C1 segment of cervical spinal cord (tissue), 14 donors: ENCODE measurements at regions not wholly inside any gene's neighbourhood (a gene's known extent, or its start where the extent isn't known, plus 50 kb on each side); places are given as distances from the start of the nearest gene placed in this dataset.
A peak's percentile ranks its signal among the peaks of the same experiment; 100 is the strongest.

Source experiments
- DNase-seq, 14 donors: peaks; one replicate each; lab custom pipeline; 2025; lab: John Stamatoyannopoulos, UW

GRCh38 chr13:34107806-34108205 is 289.9 kb downstream of the RFC3 start:
- no peak for DNase-seq

DNA sequence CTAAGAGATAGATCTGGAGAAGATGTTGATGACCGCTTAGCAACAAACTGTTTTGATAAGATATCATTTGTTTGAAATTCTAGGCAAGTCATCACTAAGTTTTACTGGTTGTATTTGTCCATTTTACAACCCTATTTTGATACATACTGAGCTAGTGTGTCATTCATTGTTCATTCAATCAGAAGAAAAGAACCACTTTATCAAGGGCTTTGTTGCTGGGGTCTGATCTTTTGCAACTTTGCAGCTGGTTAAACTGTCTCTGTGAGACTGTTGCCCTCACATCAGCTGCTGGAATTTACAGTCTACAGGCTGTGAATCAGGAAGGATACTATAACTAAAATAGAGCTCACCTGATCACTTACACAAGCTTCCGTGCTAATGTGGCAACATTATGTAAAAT is 290.5 kb downstream of the RFC3 start:
- DNase-seq, result no peak

- no peak for DNase-seq
Observed at GRCh38 chr13:34114581-34114980, 296.6 kb downstream of the RFC3 start.

DNA sequence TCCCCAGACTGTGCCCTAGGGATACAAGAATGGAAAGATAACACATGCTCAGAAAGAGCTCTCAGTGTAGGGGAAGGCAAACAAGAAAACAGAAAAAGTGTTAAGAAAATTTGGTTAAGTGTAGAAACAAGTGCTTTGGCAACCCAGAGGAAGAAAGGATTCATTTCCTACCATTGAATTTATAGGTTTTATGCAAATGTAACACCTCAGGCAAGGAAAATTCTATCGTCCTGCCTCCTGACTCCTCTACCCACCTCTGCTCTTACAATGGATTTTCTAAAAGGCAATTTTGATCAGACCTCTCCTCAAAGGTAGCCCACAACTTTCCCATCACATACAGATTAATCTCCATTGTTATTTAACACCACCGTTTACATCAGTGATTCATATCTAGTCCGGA is 298.7 kb downstream of the RFC3 start:
- DNase-seq, result no peak

DNA sequence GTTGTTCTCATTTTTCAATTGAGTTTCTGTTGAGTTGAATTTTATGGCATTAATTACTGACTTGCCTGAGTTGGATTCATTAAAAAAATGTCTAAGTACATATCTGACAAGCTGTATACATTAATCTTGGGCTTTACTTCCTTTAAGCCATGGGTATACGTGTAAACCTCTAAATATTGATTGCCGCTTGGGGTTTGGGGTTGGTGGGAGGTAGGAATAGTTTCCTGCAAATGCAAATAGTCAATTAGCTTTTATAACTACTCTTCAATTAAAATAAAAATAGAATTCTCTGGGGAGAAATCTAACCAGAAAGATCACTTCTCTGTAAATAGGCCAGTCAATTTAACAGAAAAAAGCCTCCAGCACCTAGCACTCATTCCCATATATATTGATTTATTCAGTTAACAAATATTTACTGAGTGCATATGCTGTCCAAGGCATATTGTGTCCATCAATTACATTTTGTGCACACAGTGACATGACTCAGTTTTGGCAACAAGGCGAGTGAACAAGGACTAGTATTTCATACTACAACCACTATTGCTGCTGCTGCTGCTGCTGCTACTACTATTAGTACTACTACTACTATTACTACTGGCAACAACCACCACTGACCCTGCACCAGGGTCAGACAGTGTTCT is 306.8 kb downstream of the RFC3 start:
- DNase-seq, result no peak

GRCh38 chr13:34127523-34127922 is 309.6 kb downstream of the RFC3 start:
- DNase-seq, result no peak

- no peak for DNase-seq
Observed at GRCh38 chr13:34128661-34129060, 310.7 kb downstream of the RFC3 start.

DNA sequence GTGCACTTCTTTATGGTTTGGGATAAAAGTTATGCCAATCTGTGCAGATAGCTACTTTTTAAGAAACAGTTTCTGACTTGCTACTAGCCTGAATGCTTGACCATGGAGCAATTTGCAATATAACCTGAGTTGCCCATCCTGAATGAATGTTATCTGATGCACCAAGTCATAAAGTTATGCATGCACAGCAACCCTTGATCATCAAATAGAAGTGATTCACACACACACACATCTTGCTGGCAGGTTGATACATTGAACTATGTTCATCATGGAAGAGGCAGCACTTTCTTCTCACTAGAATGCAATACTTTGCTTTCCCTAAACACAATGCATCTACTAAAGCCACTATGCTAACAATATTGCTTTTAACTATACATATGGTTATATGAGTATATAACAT is 311.5 kb downstream of the RFC3 start:
- no peak for DNase-seq

GRCh38 chr13:34137200-34137599 is 319.3 kb downstream of the RFC3 start:
- no peak for DNase-seq

DNA sequence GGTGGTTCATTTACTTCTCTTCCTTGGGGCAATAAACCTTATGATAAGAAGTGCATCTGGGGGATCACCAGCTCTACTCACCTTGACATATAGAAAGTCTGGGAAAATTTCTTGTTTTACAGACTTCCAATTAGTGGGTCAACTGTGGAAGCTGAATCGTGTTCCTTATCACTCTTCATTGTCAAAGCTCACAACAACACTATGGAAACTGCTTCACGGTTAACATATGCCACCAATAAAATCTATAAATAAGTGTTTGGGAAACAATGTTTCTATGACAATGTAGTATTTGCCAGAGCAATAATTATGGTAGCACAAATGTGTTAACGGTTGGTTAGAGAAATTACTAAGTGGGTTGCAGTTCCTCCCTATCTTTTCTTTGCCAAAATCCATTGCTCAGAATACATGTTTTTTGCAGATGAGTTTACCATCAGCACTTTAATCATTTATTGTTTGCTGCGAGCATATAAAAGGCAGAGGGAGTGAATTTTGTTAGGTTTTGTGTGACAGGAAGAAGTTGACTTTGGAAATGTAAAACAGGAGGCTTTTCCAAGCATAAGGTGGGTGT is 321.8 kb downstream of the RFC3 start:
- no peak for DNase-seq

GRCh38 chr13:34143637-34144036 is 325.7 kb downstream of the RFC3 start:
- no peak for DNase-seq

GRCh38 chr13:34144142-34144541 is 326.2 kb downstream of the RFC3 start:
- no peak for DNase-seq

- DNase-seq, result no peak
Observed at GRCh38 chr13:34145061-34145460, 327.1 kb downstream of the RFC3 start.

DNA sequence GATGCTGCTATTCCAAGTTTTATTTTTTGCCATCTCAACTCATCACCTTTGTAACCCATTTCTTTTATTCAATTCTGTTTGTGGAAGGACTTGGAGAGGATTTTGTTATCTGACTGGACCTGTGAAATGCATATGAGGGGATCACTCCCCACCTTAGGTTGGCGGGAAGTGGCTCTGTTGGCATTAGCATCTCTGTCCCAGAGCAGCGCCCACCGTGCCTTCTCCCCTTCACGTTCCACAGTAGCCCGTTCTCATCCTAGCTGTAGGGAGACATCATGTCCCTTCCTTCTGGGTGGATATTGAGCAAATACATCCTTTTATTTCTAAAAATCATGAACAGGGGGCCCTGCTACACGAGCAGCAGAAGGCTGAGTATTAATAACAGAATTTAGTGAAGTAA is 330.4 kb downstream of the RFC3 start:
- DNase-seq, result no peak

DNA sequence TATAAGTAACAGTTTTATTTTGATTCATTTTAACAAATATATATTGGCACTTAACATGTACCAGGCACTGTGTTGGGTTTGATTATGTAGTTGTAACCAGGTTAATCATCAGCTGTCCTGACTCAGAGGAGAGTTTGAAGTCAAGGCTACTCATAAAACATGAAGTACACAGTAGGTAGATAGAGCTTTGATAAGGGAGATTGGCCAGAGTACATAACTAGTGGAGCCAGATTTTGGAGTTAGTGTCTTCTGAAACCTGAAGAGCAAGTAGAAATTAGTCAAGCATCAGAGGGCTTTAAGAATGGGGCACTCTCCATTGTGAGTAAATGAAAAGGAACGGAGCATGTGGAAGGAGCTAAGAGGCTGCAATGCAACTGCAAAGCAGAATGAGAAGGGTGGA is 333.9 kb downstream of the RFC3 start:
- DNase-seq, result no peak

DNA sequence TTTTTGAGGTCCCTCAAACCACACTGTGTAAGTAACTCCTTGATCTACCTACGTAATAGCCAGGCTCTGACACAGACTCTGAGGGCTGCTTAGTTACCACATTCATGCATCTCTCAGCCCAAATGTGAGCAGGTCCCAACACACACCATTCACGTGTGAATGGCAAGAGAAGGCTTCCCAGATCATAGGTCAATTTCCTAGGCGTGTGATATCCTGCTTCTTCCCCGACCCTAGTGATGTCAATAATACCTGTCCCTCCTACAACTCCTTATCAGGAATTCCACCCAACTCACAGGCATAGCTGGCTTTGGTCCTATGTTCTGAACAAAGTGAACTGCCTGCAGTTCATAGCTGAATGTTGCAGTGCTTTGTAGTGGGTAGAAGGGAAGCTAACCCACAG is 334.5 kb downstream of the RFC3 start:
- no peak for DNase-seq

GRCh38 chr13:34152996-34153395 is 335.0 kb downstream of the RFC3 start:
- no peak for DNase-seq

GRCh38 chr13:34153428-34154180 is 335.7 kb downstream of the RFC3 start:
- no peak for DNase-seq

- no peak for DNase-seq
Observed at GRCh38 chr13:34155931-34156607, 338.1 kb downstream of the RFC3 start.

- DNase-seq, result peak in 3 of 14 donors; percentile 3 to 53 (median 9)
Observed at GRCh38 chr13:34156841-34157365, 339.0 kb downstream of the RFC3 start.

- no peak for DNase-seq
Observed at GRCh38 chr13:34159946-34160345, 342.0 kb downstream of the RFC3 start.

GRCh38 chr13:34161931-34162543 is 344.1 kb downstream of the RFC3 start:
- no peak for DNase-seq
